NOMO-1 treated with dmso at 0.1 percent for 144 hours (cell line): ENCODE measurements at regions not wholly inside any gene's neighbourhood (a gene's known extent, or its start where the extent isn't known, plus 50 kb on each side); places are given as distances from the start of the nearest gene placed in this dataset.
"Not testable (repeated sequence)": the region's sequence is repeated elsewhere in the genome, so short reads cannot be mapped to it uniquely, and the experiment has no call there.

Experiments
- DNase-seq: peaks from one replicate; lab custom pipeline; 2025; ENCODE audit not compliant: unreplicated experiment; lab: John Stamatoyannopoulos, UW

GRCh38 chr2:7094231-7094741 is 177.1 kb downstream of the RNF144A start:
- DNase-seq: no peak

- DNase-seq: no peak
These were observed 179.6 kb downstream of the RNF144A start for GRCh38 chr2:7096726-7097352.

- no peak for DNase-seq
These were observed 180.2 kb downstream of the RNF144A start for GRCh38 chr2:7097353-7097895.

GRCh38 chr2:7098816-7099215 is 181.6 kb downstream of the RNF144A start:
- no peak for DNase-seq

- DNase-seq: not testable (repeated sequence)
These were observed 182.5 kb downstream of the RNF144A start for GRCh38 chr2:7099687-7100086.

- no peak for DNase-seq
These were observed 185.6 kb downstream of the RNF144A start for GRCh38 chr2:7102826-7103225.

GRCh38 chr2:7108792-7109532 is 191.8 kb downstream of the RNF144A start:
- no peak for DNase-seq

- no peak for DNase-seq
These were observed 192.3 kb downstream of the RNF144A start for GRCh38 chr2:7109533-7109885.

GRCh38 chr2:7111626-7112025 is 194.4 kb downstream of the RNF144A start:
- DNase-seq: no peak

- DNase-seq: no peak
These were observed 198.2 kb downstream of the RNF144A start for GRCh38 chr2:7115364-7115763.

- DNase-seq: no peak
These were observed 198.7 kb downstream of the RNF144A start for GRCh38 chr2:7115906-7116305.

GRCh38 chr2:7116511-7116910 is 199.3 kb downstream of the RNF144A start:
- no peak for DNase-seq

GRCh38 chr2:7117076-7117475 is 199.9 kb downstream of the RNF144A start:
- no peak for DNase-seq

- DNase-seq: no peak
These were observed 201.5 kb downstream of the RNF144A start for GRCh38 chr2:7118606-7119131.

GRCh38 chr2:7119132-7119835 is 202.1 kb downstream of the RNF144A start:
- DNase-seq: no peak

GRCh38 chr2:7121851-7122250 is 204.6 kb downstream of the RNF144A start:
- no peak for DNase-seq

- DNase-seq: no peak
These were observed 209.9 kb downstream of the RNF144A start for GRCh38 chr2:7127156-7127555.

- no peak for DNase-seq
These were observed 210.5 kb downstream of the RNF144A start for GRCh38 chr2:7127687-7128086.

GRCh38 chr2:7131261-7131660 is 214.0 kb downstream of the RNF144A start:
- DNase-seq: no peak

GRCh38 chr2:7132753-7133152 is 215.5 kb downstream of the RNF144A start:
- DNase-seq: no peak

- no peak for DNase-seq
These were observed 216.3 kb downstream of the RNF144A start for GRCh38 chr2:7133521-7133920.
